IPS-20b (cell line): ENCODE measurements at regions not wholly inside any gene's neighbourhood (a gene's known extent, or its start where the extent isn't known, plus 50 kb on each side); places are given as distances from the start of the nearest gene placed in this dataset.

ENCODE experiments used
- H3K27ac ChIP-seq: one replicate; pipeline ENCODE4 v1.5.1; 2013; ENCODE audit warnings: low read length
- H3K27me3 ChIP-seq: 2 replicates; pipeline ENCODE4 v1.6.1; 2013; ENCODE audit warnings: mild to moderate bottlenecking, low read length, inconsistent platforms; ENCODE audit not compliant: insufficient read depth
- H3K36me3 ChIP-seq: 2 replicates; pipeline ENCODE4 v1.6.1; 2013; ENCODE audit warnings: low read depth, mild to moderate bottlenecking, inconsistent platforms, low read length, moderate library complexity; ENCODE audit not compliant: insufficient read depth
- H3K4me1 ChIP-seq: 2 replicates; pipeline ENCODE4 v1.6.1; 2013; ENCODE audit warnings: mild to moderate bottlenecking, control low read depth, inconsistent platforms, low read length, moderate library complexity; ENCODE audit not compliant: insufficient read depth
- H3K4me3 ChIP-seq: 2 replicates; pipeline ENCODE4 v1.5.1; 2013; ENCODE audit warnings: mild to moderate bottlenecking, low read length, inconsistent platforms
- H3K9ac ChIP-seq: 2 replicates; pipeline ENCODE4 v1.6.1; 2013; ENCODE audit warnings: low read depth, mild to moderate bottlenecking, inconsistent platforms, low read length, moderate library complexity
- H3K9me3 ChIP-seq: 2 replicates; pipeline ENCODE4 v1.6.1; 2013; ENCODE audit warnings: mild to moderate bottlenecking, low read depth, low read length, inconsistent platforms; ENCODE audit not compliant: insufficient read depth

DNA sequence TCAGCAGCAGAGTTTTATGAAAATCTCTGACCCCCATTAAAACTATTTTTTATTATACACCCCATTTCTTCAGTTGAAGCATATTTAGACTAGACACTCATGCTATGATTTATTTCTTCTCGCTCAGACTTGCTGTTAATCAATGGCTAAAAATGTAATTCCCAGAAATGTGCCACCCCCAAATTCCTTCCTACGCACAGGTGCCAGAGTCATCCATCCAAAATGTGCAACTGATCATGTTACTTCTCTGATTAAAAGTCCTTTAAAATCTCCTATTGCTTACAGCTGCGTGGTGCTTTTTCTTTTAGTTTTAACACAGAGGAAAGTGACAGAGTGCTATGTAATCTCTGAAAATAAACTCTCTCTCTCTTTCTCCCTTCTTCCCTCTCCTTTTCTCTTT is 954.4 kb downstream of the NCAM2 start:
- no peaks in the 10 kb centered on the region for H3K4me1 ChIP-seq
- no peaks in the 10 kb centered on the region for H3K9me3 ChIP-seq
- H3K4me3 ChIP-seq = no peak overlapping the region
- no peaks in the 10 kb centered on the region for H3K27me3 ChIP-seq
- no peaks in the 10 kb centered on the region for H3K36me3 ChIP-seq
- no peak overlapping the region for H3K9ac ChIP-seq
- H3K27ac ChIP-seq = no peak overlapping the region

GRCh38 chr21:21955204-21955603 is 957.0 kb downstream of the NCAM2 start:
- no peaks in the 10 kb centered on the region for H3K9me3 ChIP-seq
- H3K27ac ChIP-seq = no peak overlapping the region
- H3K4me3 ChIP-seq = no peak overlapping the region
- no peaks in the 10 kb centered on the region for H3K36me3 ChIP-seq
- H3K9ac ChIP-seq = no peak overlapping the region
- no peaks in the 10 kb centered on the region for H3K4me1 ChIP-seq
- no peaks in the 10 kb centered on the region for H3K27me3 ChIP-seq

GRCh38 chr21:21957490-21957889 is 959.3 kb downstream of the NCAM2 start:
- H3K36me3 ChIP-seq = no peaks in the 10 kb centered on the region
- no peak overlapping the region for H3K4me3 ChIP-seq
- no peaks in the 10 kb centered on the region for H3K4me1 ChIP-seq
- peaks cover under 1% of the 10 kb centered on the region; the same call in 1 of the 2 replicates for H3K9me3 ChIP-seq
- H3K27ac ChIP-seq = no peak overlapping the region
- no peaks in the 10 kb centered on the region for H3K27me3 ChIP-seq
- H3K9ac ChIP-seq = no peak overlapping the region

DNA sequence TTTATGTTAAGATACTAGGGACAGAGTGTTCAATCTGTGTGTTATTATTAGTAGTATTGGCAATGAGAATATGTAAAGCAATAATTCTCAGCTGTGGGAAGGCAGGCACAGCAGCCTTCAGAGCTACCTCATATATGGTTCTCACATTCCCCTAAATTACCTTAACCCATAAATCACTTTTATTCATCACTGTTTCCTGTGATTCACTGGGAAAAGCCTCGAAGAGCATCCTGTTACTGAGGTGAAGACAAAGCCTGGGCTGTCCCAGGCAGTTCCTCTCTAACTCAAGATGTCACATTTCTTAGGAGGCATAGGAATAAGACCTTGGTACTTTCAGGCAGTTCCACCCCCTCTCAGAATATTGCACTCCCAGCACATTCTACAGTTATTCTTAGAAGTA is 965.7 kb downstream of the NCAM2 start:
- peaks cover 6% of the 10 kb centered on the region; the same call in 1 of the 2 replicates for H3K36me3 ChIP-seq
- peaks cover under 1% of the 10 kb centered on the region; the same call in 1 of the 2 replicates for H3K4me1 ChIP-seq
- no peak overlapping the region for H3K9ac ChIP-seq
- no peak overlapping the region for H3K27ac ChIP-seq
- H3K27me3 ChIP-seq = peaks cover 10% of the 10 kb centered on the region; the same call in 1 of the 2 replicates
- peaks cover 41% of the 10 kb centered on the region for H3K9me3 ChIP-seq
- peak overlapping the region; percentile 18; the same call in 1 of the 2 replicates for H3K4me3 ChIP-seq

DNA sequence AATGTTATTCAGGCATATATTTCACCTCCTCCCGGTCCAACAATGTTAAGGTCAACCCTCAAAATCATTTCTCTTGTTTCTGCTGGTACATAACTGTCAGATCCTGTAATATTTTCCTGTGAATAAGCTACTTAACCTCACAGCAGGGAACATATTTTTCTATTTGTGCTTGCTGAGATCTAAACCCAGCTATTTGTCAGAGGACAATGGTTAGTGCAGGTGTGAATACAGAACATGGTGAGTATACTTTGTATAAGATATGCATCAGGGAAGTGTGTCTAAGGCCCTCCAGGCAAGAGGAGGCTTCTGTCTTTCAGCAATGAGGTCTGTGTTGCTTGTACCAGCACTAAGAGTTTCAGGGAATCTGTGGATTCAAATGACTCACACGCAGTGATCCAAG is 970.6 kb downstream of the NCAM2 start:
- no peak overlapping the region for H3K4me3 ChIP-seq
- H3K36me3 ChIP-seq = peaks cover 4% of the 10 kb centered on the region; the same call in 1 of the 2 replicates
- peaks cover 29% of the 10 kb centered on the region for H3K9me3 ChIP-seq
- peaks cover 7% of the 10 kb centered on the region for H3K4me1 ChIP-seq
- H3K27ac ChIP-seq = no peak overlapping the region
- peaks cover 10% of the 10 kb centered on the region; the same call in 1 of the 2 replicates for H3K27me3 ChIP-seq
- no peak overlapping the region for H3K9ac ChIP-seq

GRCh38 chr21:21969211-21969610 is 971.0 kb downstream of the NCAM2 start:
- Histone ChIP-seq H3K4me1 (peaks cover 7% of the 10 kb centered on the region), H3K9me3 (peaks cover 25% of the 10 kb centered on the region), H3K4me3 (no peak overlapping the region), H3K9ac (no peak overlapping the region), H3K27me3 (peaks cover 10% of the 10 kb centered on the region; the same call in 1 of the 2 replicates), H3K36me3 (no peaks in the 10 kb centered on the region), H3K27ac (no peak overlapping the region)

GRCh38 chr21:21971384-21971783 is 973.2 kb downstream of the NCAM2 start:
- Histone ChIP-seq H3K4me3 (no peak overlapping the region), H3K27me3 (peaks cover 10% of the 10 kb centered on the region; the same call in 1 of the 2 replicates), H3K9me3 (peaks cover 5% of the 10 kb centered on the region; the same call in 1 of the 2 replicates), H3K27ac (no peak overlapping the region), H3K9ac (no peak overlapping the region), H3K4me1 (peaks cover 7% of the 10 kb centered on the region), H3K36me3 (no peaks in the 10 kb centered on the region)

- Histone ChIP-seq H3K27me3 (no peaks in the 10 kb centered on the region), H3K4me3 (no peak overlapping the region), H3K27ac (no peak overlapping the region), H3K36me3 (no peaks in the 10 kb centered on the region), H3K9ac (no peak overlapping the region), H3K4me1 (peaks cover 7% of the 10 kb centered on the region), H3K9me3 (no peaks in the 10 kb centered on the region)
These were observed 975.6 kb downstream of the NCAM2 start for GRCh38 chr21:21973806-21974205.

DNA sequence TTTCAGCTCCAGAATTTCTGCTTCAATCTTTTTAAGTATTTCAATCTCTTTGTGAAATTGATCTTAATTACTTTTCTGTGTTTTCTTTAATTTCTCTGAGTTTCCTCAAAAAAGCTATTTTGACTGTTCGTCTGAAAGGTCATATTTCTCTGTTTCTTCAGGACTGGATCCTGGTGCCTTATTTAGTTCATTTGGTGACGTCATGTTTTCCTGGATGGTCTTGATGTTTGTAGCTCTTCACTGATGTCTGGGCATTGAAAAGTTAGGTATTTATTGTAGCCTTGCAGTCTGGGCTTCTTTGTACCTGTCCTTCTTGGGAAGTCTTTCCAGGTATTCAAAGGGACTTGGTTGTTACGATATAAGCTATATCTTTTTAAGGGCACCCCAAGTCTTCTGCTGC is 998.7 kb downstream of the NCAM2 start:
- H3K9me3 ChIP-seq = peaks cover 4% of the 10 kb centered on the region; the same call in 1 of the 2 replicates
- H3K9ac ChIP-seq = no peak overlapping the region
- no peaks in the 10 kb centered on the region for H3K36me3 ChIP-seq
- H3K4me1 ChIP-seq = no peaks in the 10 kb centered on the region
- H3K27ac ChIP-seq = no peak overlapping the region
- no peaks in the 10 kb centered on the region for H3K27me3 ChIP-seq
- H3K4me3 ChIP-seq = no peak overlapping the region

- Histone ChIP-seq H3K27ac (no peak overlapping the region), H3K9ac (no peak overlapping the region), H3K4me1 (no peaks in the 10 kb centered on the region), H3K4me3 (no peak overlapping the region), H3K9me3 (peaks cover 4% of the 10 kb centered on the region; the same call in 1 of the 2 replicates), H3K36me3 (no peaks in the 10 kb centered on the region), H3K27me3 (no peaks in the 10 kb centered on the region)
These were observed 999.5 kb downstream of the NCAM2 start for GRCh38 chr21:21997390-21998333.

GRCh38 chr21:22019766-22020165 is 1021.6 kb downstream of the NCAM2 start:
- Histone ChIP-seq H3K36me3 (no peaks in the 10 kb centered on the region), H3K9me3 (0 out of 2 replicates have a peak, but pooled peaks cover under 1% of the 10 kb centered on the region), H3K4me1 (no peaks in the 10 kb centered on the region), H3K4me3 (no peak overlapping the region), H3K9ac (no peak overlapping the region), H3K27me3 (no peaks in the 10 kb centered on the region), H3K27ac (no peak overlapping the region)

- no peak overlapping the region for H3K4me3 ChIP-seq
- no peaks in the 10 kb centered on the region for H3K27me3 ChIP-seq
- H3K27ac ChIP-seq = no peak overlapping the region
- H3K9me3 ChIP-seq = no peaks in the 10 kb centered on the region
- no peaks in the 10 kb centered on the region for H3K4me1 ChIP-seq
- no peak overlapping the region for H3K9ac ChIP-seq
- no peaks in the 10 kb centered on the region for H3K36me3 ChIP-seq
These were observed 1022.0 kb downstream of the NCAM2 start for GRCh38 chr21:22020221-22020620.
